Epithelial cell of prostate (primary cell): ENCODE measurements at regions not wholly inside any gene's neighbourhood (a gene's known extent, or its start where the extent isn't known, plus 50 kb on each side); places are given as distances from the start of the nearest gene placed in this dataset.
"Not testable (repeated sequence)": the region's sequence is repeated elsewhere in the genome, so short reads cannot be mapped to it uniquely, and the experiment has no call there.

ENCODE experiments used
- DNase-seq: peaks from one replicate; pipeline ENCODE4 v3.0.0-alpha.2; 2011; ENCODE audit warnings: low read depth, low spot score
- H3K27ac ChIP-seq: fragments of 450-650 bp; 2 replicates; pipeline ENCODE4 v1.5.1; 2017; ENCODE audit warnings: mild to moderate bottlenecking

GRCh38 chr1:198959032-198959431 is 320.2 kb downstream of the PTPRC start:
- no peak for DNase-seq
- H3K27ac ChIP-seq: no peak overlapping the region

- H3K27ac ChIP-seq: no peak overlapping the region
- no peak for DNase-seq
Measured at GRCh38 chr1:198959676-198960075, 320.8 kb downstream of the PTPRC start.

- DNase-seq, H3K27ac ChIP-seq: not testable (repeated sequence)
Measured at GRCh38 chr1:198963796-198964195, 325.0 kb downstream of the PTPRC start.

- no peak overlapping the region for H3K27ac ChIP-seq
Measured at GRCh38 chr1:198966519-198966918, 327.7 kb downstream of the PTPRC start.

DNA sequence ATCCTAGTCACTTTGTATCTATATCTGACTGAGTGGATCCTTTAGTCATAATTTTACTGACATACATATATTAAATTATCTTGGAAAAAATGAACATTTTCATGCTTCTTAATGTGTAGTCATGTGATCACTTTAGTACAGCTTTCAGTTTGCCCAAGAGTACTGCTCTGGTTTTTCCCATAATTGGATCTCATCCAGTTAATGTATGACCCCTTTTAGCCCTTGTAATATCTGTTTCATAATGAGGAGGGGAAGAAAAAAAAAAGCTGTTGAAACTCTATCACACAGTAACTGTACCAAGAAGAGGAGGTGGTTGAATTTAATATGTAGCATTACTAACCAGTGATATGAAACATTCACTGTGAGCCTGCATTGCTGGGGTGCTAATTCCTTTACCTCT is 328.7 kb downstream of the PTPRC start:
- no peak overlapping the region for H3K27ac ChIP-seq
- DNase-seq: no peak

More at GRCh38 chr1:198966519-198966918, 327.7 kb downstream of the PTPRC start:
- no peak for DNase-seq

DNA sequence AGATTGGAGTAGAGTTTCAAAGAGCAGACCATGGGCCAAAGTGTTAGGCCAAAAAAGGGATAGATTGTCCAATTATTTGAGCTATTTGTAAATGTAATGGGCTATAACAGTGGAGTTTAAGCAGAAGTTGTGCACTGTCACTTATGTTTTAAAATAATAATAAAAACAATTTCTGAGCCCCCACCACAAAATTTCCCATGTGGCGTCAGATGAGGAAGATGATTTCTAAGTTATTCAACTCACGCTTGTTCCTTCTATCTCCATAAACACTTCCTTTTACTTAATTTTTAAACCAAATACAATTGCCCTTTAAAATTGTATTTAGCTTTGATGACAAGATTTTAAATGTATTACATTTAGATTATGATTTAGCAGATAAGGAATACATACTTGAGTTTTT is 330.0 kb downstream of the PTPRC start:
- no peak for DNase-seq
- no peak overlapping the region for H3K27ac ChIP-seq

DNA sequence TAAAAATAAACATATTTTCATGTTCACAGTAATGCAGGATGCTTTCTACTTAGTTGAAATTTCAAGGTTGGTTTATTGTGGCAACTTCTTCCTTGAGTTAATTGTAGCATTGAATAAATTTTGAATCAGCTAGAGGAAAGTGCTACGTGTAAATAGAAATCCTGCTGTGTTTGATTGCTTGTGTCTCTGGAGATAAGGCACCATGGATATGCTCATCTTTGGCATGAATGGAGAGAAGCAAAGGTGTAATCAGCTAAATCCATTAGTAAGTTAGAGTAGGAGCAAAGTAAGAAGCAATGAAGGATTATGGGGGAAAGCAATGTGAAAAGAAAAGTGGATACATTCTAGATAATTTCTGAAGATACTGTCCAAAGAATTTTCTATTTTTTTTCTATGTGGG is 331.1 kb downstream of the PTPRC start:
- H3K27ac ChIP-seq: no peak overlapping the region
- DNase-seq: no peak

- peak; percentile 53 for DNase-seq
- H3K27ac ChIP-seq: no peak overlapping the region
Measured at GRCh38 chr1:198970916-198971315, 332.1 kb downstream of the PTPRC start.

- no peak overlapping the region for H3K27ac ChIP-seq
- no peak for DNase-seq
Measured at GRCh38 chr1:198977909-198978308, 339.1 kb downstream of the PTPRC start.

- DNase-seq: no peak
- H3K27ac ChIP-seq: no peak overlapping the region
Measured at GRCh38 chr1:198978523-198978922, 339.7 kb downstream of the PTPRC start.

- no peak for DNase-seq
- no peak overlapping the region for H3K27ac ChIP-seq
Measured at GRCh38 chr1:198986036-198986435, 347.2 kb downstream of the PTPRC start.

- H3K27ac ChIP-seq: no peak overlapping the region
- no peak for DNase-seq
Measured at GRCh38 chr1:198986442-198986841, 347.6 kb downstream of the PTPRC start.

DNA sequence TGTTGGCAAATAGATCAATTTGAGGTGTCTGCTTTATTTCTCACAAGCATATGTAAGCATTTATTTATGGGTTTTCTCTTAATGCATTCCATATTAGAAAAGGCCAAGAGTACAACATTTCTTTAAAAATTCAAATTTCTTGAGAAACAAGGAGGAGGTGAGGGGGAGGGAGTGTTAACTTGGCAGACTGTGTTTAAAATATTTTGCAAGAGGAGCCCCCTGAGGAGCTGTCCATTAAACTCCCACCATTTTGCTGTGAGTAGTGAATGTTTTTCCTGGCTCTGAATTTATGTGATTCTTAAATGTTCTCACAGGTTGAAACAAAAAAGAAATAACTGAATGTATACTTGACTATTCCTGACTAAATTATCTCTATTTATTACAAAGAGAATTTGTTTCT is 363.8 kb downstream of the PTPRC start:
- H3K27ac ChIP-seq: no peak overlapping the region
- DNase-seq: no peak

DNA sequence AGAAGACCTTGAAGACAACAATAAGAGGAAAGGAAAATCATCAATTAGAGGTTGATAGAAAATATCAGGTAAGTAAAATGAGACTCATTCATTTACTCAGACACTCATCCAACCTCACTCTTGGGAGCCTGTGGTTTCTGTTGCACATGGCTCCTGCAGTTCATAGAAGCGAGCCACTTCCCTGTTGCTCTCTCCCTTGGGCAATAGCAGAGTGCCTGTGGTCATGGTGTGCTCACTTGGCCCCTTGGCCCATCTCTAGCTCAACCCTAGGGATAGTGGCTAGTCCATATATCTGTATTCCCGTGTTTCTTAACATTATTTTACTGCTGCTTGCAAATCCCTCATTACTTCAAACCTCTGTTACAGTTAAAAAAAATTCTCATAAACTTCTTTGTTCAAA is 368.6 kb downstream of the PTPRC start:
- no peak for DNase-seq
- no peak overlapping the region for H3K27ac ChIP-seq

GRCh38 chr1:199009447-199009846 is 370.6 kb downstream of the PTPRC start:
- H3K27ac ChIP-seq: no peak overlapping the region
- DNase-seq: no peak

DNA sequence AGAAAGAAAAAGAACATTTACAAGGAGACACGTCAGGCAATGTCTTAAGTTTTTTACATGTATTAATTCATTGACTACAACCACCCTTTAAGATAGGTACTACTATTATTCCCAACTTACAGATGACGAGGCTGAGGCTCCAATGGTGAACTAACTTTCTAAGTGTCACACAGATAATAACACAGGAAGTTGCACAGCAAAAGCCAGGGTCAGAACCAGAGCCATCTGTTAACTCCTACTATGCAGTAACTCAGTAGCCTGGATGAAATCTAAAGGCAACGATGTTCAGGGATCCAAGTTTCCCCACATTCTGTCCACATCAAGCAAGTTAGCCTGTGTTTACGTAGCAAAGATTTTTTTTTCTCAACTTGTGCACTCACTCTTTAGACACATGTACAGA is 371.7 kb downstream of the PTPRC start:
- H3K27ac ChIP-seq: no peak overlapping the region
- DNase-seq: no peak

- H3K27ac ChIP-seq: no peak overlapping the region
- DNase-seq: peak; percentile 55
Measured at GRCh38 chr1:199010933-199011332, 372.1 kb downstream of the PTPRC start.

DNA sequence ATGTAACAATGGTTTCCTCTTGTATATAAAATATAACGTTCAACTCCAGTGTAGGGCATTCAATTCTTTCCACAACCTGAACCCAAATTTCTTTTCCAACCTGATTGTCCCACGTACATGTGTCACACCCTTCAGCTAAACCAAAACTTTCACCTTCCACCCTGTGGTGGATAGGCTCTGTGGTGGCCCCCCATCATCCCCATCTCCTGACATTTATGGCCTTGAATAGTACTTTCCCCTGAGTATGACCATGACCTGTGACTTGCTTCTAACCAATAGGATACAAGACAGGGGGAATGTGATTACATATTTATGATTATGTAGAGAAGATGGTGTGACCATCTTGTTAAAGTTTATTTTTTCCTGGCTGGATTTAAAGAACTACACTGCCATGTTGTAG is 377.0 kb downstream of the PTPRC start:
- DNase-seq: no peak

GRCh38 chr1:199018471-199019135 is 379.8 kb downstream of the PTPRC start:
- no peak overlapping the region for H3K27ac ChIP-seq
- DNase-seq: no peak

More for the DNA sequence above, 377.0 kb downstream of the PTPRC start:
- H3K27ac ChIP-seq: no peak overlapping the region

GRCh38 chr1:199020051-199020450 is 381.2 kb downstream of the PTPRC start:
- DNase-seq: no peak

DNA sequence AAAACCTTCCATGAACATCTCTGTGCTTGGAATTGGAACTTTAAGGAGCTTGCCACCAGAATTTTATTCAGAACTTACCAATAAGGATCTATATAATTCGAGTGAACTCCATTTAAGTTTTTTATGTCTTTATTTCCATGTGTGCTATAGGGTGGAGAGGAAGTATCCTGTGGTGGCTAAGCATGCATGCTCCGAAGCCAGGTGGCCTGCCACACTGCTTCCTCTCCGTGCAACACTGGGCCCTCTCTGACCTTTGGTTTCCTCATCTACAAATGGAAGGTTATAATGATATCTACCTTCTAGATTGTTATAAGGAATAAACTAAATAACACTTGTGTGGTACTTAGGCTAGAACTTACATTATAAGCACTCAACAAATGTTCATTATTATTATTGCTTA is 382.1 kb downstream of the PTPRC start:
- no peak overlapping the region for H3K27ac ChIP-seq
- no peak for DNase-seq

More at GRCh38 chr1:199020051-199020450, 381.2 kb downstream of the PTPRC start:
- no peak overlapping the region for H3K27ac ChIP-seq

GRCh38 chr1:199029401-199029800 is 390.6 kb downstream of the PTPRC start:
- no peak for DNase-seq
- no peak overlapping the region for H3K27ac ChIP-seq
